ENCODE measurements at regions not wholly inside any gene's neighbourhood (a gene's known extent, or its start where the extent isn't known, plus 50 kb on each side); places are given as distances from the start of the nearest gene placed in this dataset.

DNA sequence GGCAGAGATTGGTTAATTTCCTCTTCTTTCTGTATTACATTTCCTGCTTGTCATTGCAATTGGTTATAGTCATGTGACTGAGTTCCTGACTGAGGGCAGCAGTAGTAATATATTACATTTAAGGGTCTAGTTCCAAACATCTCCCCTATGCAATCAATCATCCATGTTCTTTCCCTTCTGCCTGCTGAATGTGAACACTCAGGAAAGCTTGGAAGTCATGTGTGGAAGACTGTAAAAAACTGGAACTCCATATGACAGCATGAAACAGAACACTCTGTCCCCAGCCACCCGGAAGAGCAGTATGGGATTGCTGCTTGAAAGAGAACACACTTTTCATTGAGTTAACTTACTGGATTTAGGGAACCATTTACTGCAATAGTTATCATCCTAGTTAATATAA, 459.7 kb upstream of the SEMA3A start:
- Histone ChIP-seq H3K27me3 (ENCODE audit: control insufficient read depth, insufficient read depth, low read length) (no peaks in the 10 kb centered on the region), H3K36me3 (ENCODE audit: control insufficient read depth, insufficient read depth, low read length) (no peaks in the 10 kb centered on the region), H3K4me3 (ENCODE audit: low read depth, low read length) (no peak overlapping the region)
- TF ChIP-seq, protein P1, sequence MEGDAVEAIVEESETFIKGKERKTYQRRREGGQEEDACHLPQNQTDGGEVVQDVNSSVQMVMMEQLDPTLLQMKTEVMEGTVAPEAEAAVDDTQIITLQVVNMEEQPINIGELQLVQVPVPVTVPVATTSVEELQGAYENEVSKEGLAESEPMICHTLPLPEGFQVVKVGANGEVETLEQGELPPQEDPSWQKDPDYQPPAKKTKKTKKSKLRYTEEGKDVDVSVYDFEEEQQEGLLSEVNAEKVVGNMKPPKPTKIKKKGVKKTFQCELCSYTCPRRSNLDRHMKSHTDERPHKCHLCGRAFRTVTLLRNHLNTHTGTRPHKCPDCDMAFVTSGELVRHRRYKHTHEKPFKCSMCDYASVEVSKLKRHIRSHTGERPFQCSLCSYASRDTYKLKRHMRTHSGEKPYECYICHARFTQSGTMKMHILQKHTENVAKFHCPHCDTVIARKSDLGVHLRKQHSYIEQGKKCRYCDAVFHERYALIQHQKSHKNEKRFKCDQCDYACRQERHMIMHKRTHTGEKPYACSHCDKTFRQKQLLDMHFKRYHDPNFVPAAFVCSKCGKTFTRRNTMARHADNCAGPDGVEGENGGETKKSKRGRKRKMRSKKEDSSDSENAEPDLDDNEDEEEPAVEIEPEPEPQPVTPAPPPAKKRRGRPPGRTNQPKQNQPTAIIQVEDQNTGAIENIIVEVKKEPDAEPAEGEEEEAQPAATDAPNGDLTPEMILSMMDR (IDR thresholded peaks at IDR 0.05; ENCODE audit: insufficient read depth, low read length, severe bottlenecking), result no peak
- FAIRE-seq, result no peak
- DNase-seq (ENCODE audit: low read depth), result no peak

DNA sequence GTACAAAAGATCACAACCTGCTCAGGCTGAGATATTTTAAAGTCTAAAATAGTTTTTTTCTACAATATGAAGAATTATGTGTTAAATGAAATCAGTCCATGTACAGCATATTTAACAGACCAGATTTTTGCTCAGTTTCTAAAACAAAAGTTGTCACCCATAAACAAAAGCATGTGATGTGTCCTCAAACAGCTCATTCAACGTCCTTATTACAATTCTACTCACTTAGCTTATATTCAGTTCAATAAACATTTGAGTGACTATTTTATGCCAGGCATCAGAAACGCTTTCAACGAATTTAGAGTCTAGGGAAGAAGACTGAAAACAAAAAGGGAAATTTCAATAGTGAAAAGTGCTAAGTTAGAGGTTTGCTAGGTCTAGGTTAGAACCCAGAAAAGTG, 457.3 kb upstream of the SEMA3A start:
- no peak for DNase-seq (ENCODE audit: low read depth)
- no peaks in the 10 kb centered on the region for H3K36me3 ChIP-seq (ENCODE audit: control insufficient read depth, insufficient read depth, low read length)
- H3K4me3 ChIP-seq (ENCODE audit: low read depth, low read length), result no peak overlapping the region
- no peak for FAIRE-seq
- TF ChIP-seq, protein P1 (IDR thresholded peaks at IDR 0.05; ENCODE audit: insufficient read depth, low read length, severe bottlenecking), result no peak
- H3K27me3 ChIP-seq (ENCODE audit: control insufficient read depth, insufficient read depth, low read length), result no peaks in the 10 kb centered on the region

DNA sequence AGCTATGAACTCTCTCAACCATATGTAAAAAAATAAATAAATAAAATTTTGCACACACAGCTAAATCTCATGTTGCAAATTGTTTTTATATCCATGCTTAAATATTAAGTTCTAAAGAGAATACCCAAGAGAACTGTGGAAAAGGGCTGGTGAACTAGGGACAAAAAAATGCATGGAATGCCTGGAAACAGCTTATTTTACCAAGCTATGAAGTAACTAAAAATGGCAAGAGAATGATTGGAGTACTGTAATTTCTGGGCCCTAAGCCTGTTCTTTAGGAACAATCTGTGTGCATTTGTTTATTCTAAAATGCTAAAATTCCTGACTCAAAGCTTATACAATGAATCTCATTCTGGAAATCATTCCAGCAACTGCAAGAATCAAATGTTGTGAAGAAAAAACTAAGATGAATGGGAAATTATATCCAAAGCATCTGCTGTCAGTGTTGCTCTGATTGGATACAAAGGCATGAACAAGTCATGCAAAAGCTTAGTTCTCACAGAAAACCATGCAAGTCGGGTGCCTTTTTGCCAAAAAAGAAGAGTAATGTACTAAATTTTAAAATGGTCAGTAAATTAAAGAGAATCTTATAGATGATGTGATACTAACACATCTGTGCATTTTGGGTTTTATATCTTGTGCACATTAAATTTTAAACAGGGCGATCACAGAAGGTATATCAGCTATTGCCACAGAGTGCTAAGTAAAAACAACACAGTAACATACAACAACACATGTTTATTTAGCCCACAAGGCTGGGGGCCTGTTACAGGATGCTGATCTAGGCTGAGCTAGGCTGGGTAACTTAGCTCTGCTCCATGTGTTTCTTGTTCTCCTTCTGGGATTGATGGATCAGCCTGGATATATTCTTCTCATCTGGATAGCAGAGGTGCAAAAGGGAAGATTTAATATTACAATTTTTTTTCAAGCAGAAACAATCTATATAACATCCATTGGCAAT, 453.5 kb upstream of the SEMA3A start:
- Histone ChIP-seq H3K4me3 (ENCODE audit: low read depth, low read length) (no peak overlapping the region), H3K36me3 (ENCODE audit: control insufficient read depth, insufficient read depth, low read length) (no peaks in the 10 kb centered on the region), H3K27me3 (ENCODE audit: control insufficient read depth, insufficient read depth, low read length) (no peaks in the 10 kb centered on the region)
- TF ChIP-seq, protein P1 (IDR thresholded peaks at IDR 0.05; ENCODE audit: insufficient read depth, low read length, severe bottlenecking), result no peak
- no peak for FAIRE-seq
- DNase-seq (ENCODE audit: low read depth), result no peak

DNA sequence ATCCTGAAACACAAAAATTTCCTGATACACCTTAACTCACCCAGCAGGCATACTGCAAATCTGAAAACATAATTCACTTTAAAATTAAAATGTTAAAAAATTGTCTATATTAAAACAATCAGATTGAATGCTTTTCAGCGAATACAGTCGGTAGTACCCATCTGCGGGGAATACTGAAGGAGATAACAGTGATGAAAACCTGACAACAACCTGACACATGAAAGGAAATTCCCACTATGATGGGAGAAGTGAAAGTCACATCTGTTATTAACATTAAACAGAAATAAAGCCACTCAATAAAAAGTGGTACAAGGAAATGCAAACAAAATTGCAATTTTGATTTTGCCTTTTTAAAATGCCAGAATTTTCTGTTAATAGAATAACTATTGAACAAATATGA, 448.0 kb upstream of the SEMA3A start:
- no peak for DNase-seq (ENCODE audit: low read depth)
- FAIRE-seq, result no peak
- Histone ChIP-seq H3K4me3 (ENCODE audit: low read depth, low read length) (no peak overlapping the region), H3K36me3 (ENCODE audit: control insufficient read depth, insufficient read depth, low read length) (no peaks in the 10 kb centered on the region), H3K27me3 (ENCODE audit: control insufficient read depth, insufficient read depth, low read length) (no peaks in the 10 kb centered on the region)
- TF ChIP-seq, protein P1 (IDR thresholded peaks at IDR 0.05; ENCODE audit: insufficient read depth, low read length, severe bottlenecking), result no peak

DNA sequence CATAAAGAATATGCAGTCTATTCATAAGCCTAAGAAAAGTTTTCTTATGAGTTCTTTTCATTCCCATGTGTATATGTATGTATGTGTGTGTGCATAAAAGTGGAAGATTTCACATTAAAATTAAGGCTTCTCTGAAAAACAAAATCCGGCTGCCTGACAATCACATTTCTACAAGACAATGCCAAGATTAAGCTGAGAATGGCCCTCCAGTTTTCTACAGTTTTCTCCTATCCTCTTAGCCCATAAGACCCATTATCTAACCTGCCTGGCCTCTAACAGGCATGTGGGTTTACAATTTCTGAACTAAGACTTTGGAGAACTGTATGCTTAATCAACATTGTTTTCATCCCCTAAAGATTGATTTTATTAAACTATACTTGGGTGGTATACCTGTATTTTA, 446.0 kb upstream of the SEMA3A start:
- H3K27me3 ChIP-seq (ENCODE audit: control insufficient read depth, insufficient read depth, low read length), result no peaks in the 10 kb centered on the region
- no peaks in the 10 kb centered on the region for H3K36me3 ChIP-seq (ENCODE audit: control insufficient read depth, insufficient read depth, low read length)
- FAIRE-seq (no peak), DNase-seq (ENCODE audit: low read depth) (no peak)
- no peak overlapping the region for H3K4me3 ChIP-seq (ENCODE audit: low read depth, low read length)
- TF ChIP-seq, protein P1 (IDR thresholded peaks at IDR 0.05; ENCODE audit: insufficient read depth, low read length, severe bottlenecking), result no peak

All from bronchial epithelial cell (primary cell).